NCI-H2081 (cell line): ENCODE measurements at regions not wholly inside any gene's neighbourhood (a gene's known extent, or its start where the extent isn't known, plus 50 kb on each side); places are given as distances from the start of the nearest gene placed in this dataset.

ENCODE experiments used
- DNase-seq, 2 experiments: peaks; one replicate each; lab custom pipeline; 2025; lab: John Stamatoyannopoulos, UW

GRCh38 chr13:97057176-97057575 lies 62.9 kb upstream of the OXGR1 start:
- DNase-seq: no peak

GRCh38 chr13:97058391-97058790 lies 64.1 kb upstream of the OXGR1 start:
- no peak for DNase-seq

GRCh38 chr13:97058926-97059325 lies 64.7 kb upstream of the OXGR1 start:
- DNase-seq: no peak

- no peak for DNase-seq
Observed at GRCh38 chr13:97067017-97067895, 73.0 kb upstream of the OXGR1 start.

- peak; percentile 58 to 82 for DNase-seq
Observed at GRCh38 chr13:97068151-97068550, 73.9 kb upstream of the OXGR1 start.

- peak in 1 of 2 experiments; percentile 29 for DNase-seq
Observed at GRCh38 chr13:97069050-97069815, 75.0 kb upstream of the OXGR1 start.

GRCh38 chr13:97072297-97072696 lies 78.0 kb upstream of the OXGR1 start:
- peak in 1 of 2 experiments; percentile 27 for DNase-seq

GRCh38 chr13:97074618-97075017 lies 80.3 kb upstream of the OXGR1 start:
- DNase-seq: no peak

GRCh38 chr13:97076898-97077297 lies 82.6 kb upstream of the OXGR1 start:
- DNase-seq: no peak

- DNase-seq: no peak
Observed at GRCh38 chr13:97077341-97077740, 83.1 kb upstream of the OXGR1 start.

GRCh38 chr13:97079726-97080125 lies 85.5 kb upstream of the OXGR1 start:
- no peak for DNase-seq

- DNase-seq: no peak
Observed at GRCh38 chr13:97082461-97083207, 88.4 kb upstream of the OXGR1 start.

GRCh38 chr13:97091196-97091595 lies 96.9 kb upstream of the OXGR1 start:
- no peak for DNase-seq

GRCh38 chr13:97100821-97101220 lies 106.5 kb upstream of the OXGR1 start:
- DNase-seq: no peak

GRCh38 chr13:97101912-97102708 lies 107.8 kb upstream of the OXGR1 start:
- DNase-seq: no peak

- no peak for DNase-seq
Observed at GRCh38 chr13:97106323-97106722, 112.0 kb upstream of the OXGR1 start.

GRCh38 chr13:97107815-97108529 lies 113.7 kb upstream of the OXGR1 start:
- no peak for DNase-seq

GRCh38 chr13:97108530-97108900 lies 113.6 kb upstream of the MBNL2 start:
- DNase-seq: no peak

- no peak for DNase-seq
Observed at GRCh38 chr13:97109256-97109655, 112.9 kb upstream of the MBNL2 start.

- DNase-seq: peak; percentile 79 to 85
Observed at GRCh38 chr13:97109841-97110492, 112.2 kb upstream of the MBNL2 start.
